Aorta (tissue), 5 donors: ENCODE measurements at regions not wholly inside any gene's neighbourhood (a gene's known extent, or its start where the extent isn't known, plus 50 kb on each side); places are given as distances from the start of the nearest gene placed in this dataset.

Source experiments
- ATAC-seq: fragments of 200-7000 bp; cut with Tn5 transposase; one replicate; pipeline ENCODE4 v1.9.1; 2022; ENCODE audit warnings: moderate library complexity; ENCODE audit not compliant: low FRiP score
- DNase-seq, 2 donors: peaks; one replicate each; pipeline ENCODE4 v3.0.0-alpha.2; 2020
- H3K27ac ChIP-seq, 2 donors: one replicate each; pipeline ENCODE4 v1.5.1; 2013; ENCODE audit warnings: low read length in 2 of 2, mild to moderate bottlenecking in 2 of 2, moderate library complexity in 2 of 2, control low read depth in 1 of 2, inconsistent platforms in 1 of 2, low read depth in 1 of 2
- H3K27me3 ChIP-seq, 2 donors: one replicate each; pipeline ENCODE4 v1.6.1; 2013; ENCODE audit warnings: control low read depth in 1 of 2, low read length in 1 of 2, mild to moderate bottlenecking in 1 of 2, moderate library complexity in 1 of 2; ENCODE audit not compliant: insufficient read depth in 2 of 2, control insufficient read depth in 1 of 2
- H3K36me3 ChIP-seq, 2 donors: one replicate each; pipeline ENCODE4 v1.6.1; 2013; ENCODE audit warnings: control low read depth in 1 of 2, low read length in 1 of 2, mild to moderate bottlenecking in 1 of 2; ENCODE audit not compliant: insufficient read depth in 2 of 2, control insufficient read depth in 1 of 2
- H3K4me1 ChIP-seq, 2 donors: one replicate each; pipeline ENCODE4 v1.6.1; 2013; ENCODE audit warnings: low read length in 2 of 2, control low read depth in 1 of 2, mild to moderate bottlenecking in 1 of 2, moderate library complexity in 1 of 2; ENCODE audit not compliant: insufficient read depth in 2 of 2, control insufficient read depth in 1 of 2
- H3K4me3 ChIP-seq, 2 donors: one replicate each; pipeline ENCODE4 v1.5.1; 2013; ENCODE audit warnings: low read length in 2 of 2, control low read depth in 1 of 2, mild to moderate bottlenecking in 1 of 2
- H3K9me3 ChIP-seq: one replicate; pipeline ENCODE4 v1.6.1; 2013; ENCODE audit warnings: mild to moderate bottlenecking, low read length; ENCODE audit not compliant: control insufficient read depth
- WGBS, 2 donors: extraction: QIAGEN DNeasy Blood & Tissue Kit; methylation state at CpG; one replicate each; pipeline ENCODE4 v1.1.7; 2013; 5-methylcytosine and 5-hydroxymethylcytosine counted together
- intact Hi-C, 2 donors: fragments of 100-400 bp; cut with DNase I; formaldehyde crosslinking; loops; one replicate each; pipeline versions ENCODE4 v1.14.2 to v1.15.0; 2022
- donor health status: healthy with polysubstance abuse.
- donor health status: Bipolar disorder and iron deficiency.
- donor health status: DM: no; HTN: no; CAD: no.
- donor health status: DM: no; HTN: no; CAD: no.
- donor health status: DM: yes; HTN: yes; CAD: no.

DNA sequence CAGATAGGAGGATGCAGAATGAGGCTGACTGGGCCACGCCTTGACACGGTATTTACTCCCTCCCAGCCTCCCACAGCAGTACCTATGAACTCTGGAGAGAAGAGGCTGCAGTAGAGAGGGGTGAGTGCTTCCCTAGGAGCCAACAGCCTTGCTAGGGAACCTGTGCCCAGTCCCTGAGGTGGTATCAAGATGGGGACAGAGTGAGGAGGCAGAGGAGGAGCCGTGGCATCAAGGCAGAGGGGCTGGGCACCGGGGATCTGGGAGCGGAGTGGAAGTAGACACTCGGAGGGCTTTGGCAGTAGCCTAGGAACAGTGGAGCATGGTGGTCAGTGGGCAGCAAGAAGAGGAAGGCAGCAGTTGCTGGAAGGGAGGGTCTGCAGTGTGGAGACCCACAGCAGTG is 68.7 kb upstream of the CHST15 start:
- Histone ChIP-seq H3K27ac (peak overlapping the region in 1 of 2 donors; percentile 23), H3K27me3 (no peaks in the 10 kb centered on the region), H3K4me3 (no peak overlapping the region), H3K36me3 (no peaks in the 10 kb centered on the region), H3K4me1 (peaks cover 1 to 5% of the 10 kb centered on the region in 2 donors), H3K9me3 (no peaks in the 10 kb centered on the region)
- WGBS, 2 donors: 96% methylated on average over 6 of the region's 6 CpGs
- intact Hi-C loops: no loop called here
- DNase-seq (no peak), ATAC-seq (no peak)

- Histone ChIP-seq H3K9me3 (no peaks in the 10 kb centered on the region), H3K4me3 (no peak overlapping the region), H3K27me3 (no peaks in the 10 kb centered on the region), H3K4me1 (peaks cover 1 to 5% of the 10 kb centered on the region in 2 donors), H3K36me3 (no peaks in the 10 kb centered on the region), H3K27ac (no peak overlapping the region)
- intact Hi-C loops: no loop called here
- WGBS, 2 donors: 93 to 94% methylated on average over 5 of the region's 5 CpGs
- ATAC-seq: no peak
- DNase-seq: no peak
Observed at GRCh38 chr10:124161601-124162000, 68.2 kb upstream of the CHST15 start.

GRCh38 chr10:124160943-124161582 is 67.7 kb upstream of the CHST15 start:
- no peaks in the 10 kb centered on the region for H3K36me3 ChIP-seq
- no peaks in the 10 kb centered on the region for H3K27me3 ChIP-seq
- no peaks in the 10 kb centered on the region for H3K9me3 ChIP-seq
- H3K4me1 ChIP-seq: peaks cover 1 to 10% of the 10 kb centered on the region in 2 donors
- intact Hi-C loops: no loop called here
- DNase-seq: no peak
- ATAC-seq: no peak
- WGBS, 2 donors: 70 to 76% methylated on average over 13 of the region's 13 CpGs
- no peak overlapping the region for H3K4me3 ChIP-seq
- no peak overlapping the region for H3K27ac ChIP-seq

- intact Hi-C loops: no loop called here
- Histone ChIP-seq H3K9me3 (no peaks in the 10 kb centered on the region), H3K4me1 (peaks cover 1 to 11% of the 10 kb centered on the region in 2 donors), H3K4me3 (no peak overlapping the region), H3K27me3 (no peaks in the 10 kb centered on the region), H3K27ac (no peak overlapping the region), H3K36me3 (no peaks in the 10 kb centered on the region)
- ATAC-seq (no peak), DNase-seq (no peak)
- 80 to 83% methylated on average over 10 of the region's 10 CpGs for WGBS, 2 donors
Observed at GRCh38 chr10:124160176-124160575, 66.8 kb upstream of the CHST15 start.

- intact Hi-C loops: loop anchor here in 1 of 2 donors (5.0 kb wide), 1 partner anchor 63 kb away; no protein-coding TSS in a partner anchor
- ATAC-seq: no peak
Observed at GRCh38 chr10:124159153-124159552, 65.8 kb upstream of the CHST15 start.

DNA sequence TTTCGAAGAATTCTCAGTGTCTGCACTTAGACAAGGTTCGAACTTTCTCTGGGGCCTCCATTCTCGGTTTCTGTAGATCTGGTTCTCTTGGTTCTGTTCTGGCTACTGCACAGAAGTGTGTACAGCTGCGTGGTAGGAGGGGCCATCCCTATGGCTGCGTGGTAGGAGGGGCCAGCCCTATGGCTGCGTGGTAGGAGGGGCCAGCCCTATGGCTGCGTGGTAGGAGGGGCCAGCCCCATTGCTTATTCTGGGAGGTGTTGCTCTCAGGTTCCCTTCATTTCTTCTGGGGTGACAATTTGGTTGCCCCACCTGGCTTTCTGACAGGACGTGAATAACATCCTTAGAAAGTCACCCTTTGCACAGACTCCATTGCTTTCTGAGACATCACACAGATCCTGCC is 65.2 kb upstream of the CHST15 start:
- ATAC-seq: no peak
- Histone ChIP-seq H3K9me3 (no peaks in the 10 kb centered on the region), H3K36me3 (no peaks in the 10 kb centered on the region), H3K27ac (no peak overlapping the region), H3K4me1 (peaks cover 1 to 11% of the 10 kb centered on the region in 2 donors), H3K4me3 (no peak overlapping the region), H3K27me3 (no peaks in the 10 kb centered on the region)
- intact Hi-C loops: loop anchor here in 1 of 2 donors (5.0 kb wide), 1 partner anchor 64 kb away; no protein-coding TSS in a partner anchor
- no peak for DNase-seq
- WGBS, 2 donors: 92 to 94% methylated on average over 8 of the region's 8 CpGs

More at GRCh38 chr10:124159153-124159552, 65.8 kb upstream of the CHST15 start:
- Histone ChIP-seq H3K4me3 (no peak overlapping the region), H3K27ac (no peak overlapping the region), H3K27me3 (no peaks in the 10 kb centered on the region), H3K36me3 (no peaks in the 10 kb centered on the region), H3K4me1 (peaks cover 1 to 11% of the 10 kb centered on the region in 2 donors), H3K9me3 (no peaks in the 10 kb centered on the region)
- DNase-seq: no peak
- WGBS, 2 donors: 91% methylated on average over 5 of the region's 5 CpGs

DNA sequence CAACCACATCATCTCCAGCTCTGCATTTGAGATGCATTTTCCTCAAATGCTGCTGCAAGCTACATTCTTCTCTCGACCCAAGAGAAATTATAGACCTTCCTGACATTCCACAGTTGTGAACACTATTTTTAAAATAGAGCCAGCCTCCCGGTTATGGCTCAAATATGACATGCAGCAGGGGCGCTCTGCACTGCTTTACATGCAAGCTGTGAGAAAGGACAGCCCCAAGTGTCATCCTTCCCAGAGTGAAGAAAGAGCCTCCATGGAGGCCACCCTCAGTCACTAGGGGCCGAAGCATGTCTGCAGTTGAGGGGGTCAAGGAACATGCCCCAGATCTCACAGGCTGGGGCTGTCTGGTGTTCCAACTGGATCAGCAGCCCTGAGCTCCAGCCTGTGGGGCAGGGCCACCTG is 63.9 kb upstream of the CHST15 start:
- H3K27ac ChIP-seq: peak overlapping the region; percentile 72 to 92
- no peaks in the 10 kb centered on the region for H3K27me3 ChIP-seq
- no peaks in the 10 kb centered on the region for H3K9me3 ChIP-seq
- H3K4me1 ChIP-seq: peaks cover 0 to 11% of the 10 kb centered on the region in 2 donors
- H3K36me3 ChIP-seq: no peaks in the 10 kb centered on the region
- ATAC-seq: no peak
- WGBS, 2 donors: 14 to 16% methylated on average over 4 of the region's 4 CpGs
- H3K4me3 ChIP-seq: no peak overlapping the region
- no peak for DNase-seq
- intact Hi-C loops: loop anchor here in 1 of 2 donors (5.0 kb wide), 1 partner anchor 65 kb away; no protein-coding TSS in a partner anchor

DNA sequence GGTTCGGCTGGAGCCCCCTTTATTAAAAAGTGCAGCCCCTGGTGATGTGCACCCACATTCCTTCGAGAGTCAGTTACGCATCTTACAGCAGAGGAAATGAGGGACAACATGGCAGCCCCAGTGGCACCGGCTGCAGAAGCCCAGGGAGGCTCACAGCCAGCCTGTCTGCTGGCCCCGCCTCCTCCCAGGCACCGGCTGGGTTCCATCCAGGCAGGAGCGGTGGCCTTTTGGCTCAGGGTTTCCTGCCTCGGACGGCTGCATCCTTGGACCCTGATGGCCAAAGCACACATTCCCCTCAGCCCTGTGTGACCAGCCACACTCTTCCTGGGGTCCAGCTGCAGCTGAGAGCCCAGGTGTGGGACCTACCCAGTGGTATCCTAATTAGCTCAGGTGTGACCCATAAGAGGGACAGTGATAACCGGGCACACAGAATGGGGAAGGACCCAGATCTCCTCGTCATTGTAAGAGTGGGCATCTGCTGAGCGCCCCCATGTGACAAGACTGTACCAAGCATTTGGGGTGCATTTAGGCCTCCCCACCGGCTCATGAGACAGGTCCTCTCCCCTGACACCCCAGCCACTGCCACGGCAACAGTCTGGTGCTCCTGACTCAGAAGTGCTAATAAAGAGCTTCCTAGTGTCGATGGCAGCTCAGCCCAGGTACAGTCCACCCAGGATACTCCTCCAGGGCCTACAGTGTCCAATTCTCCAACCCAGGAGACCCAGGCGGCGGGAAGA is 63.3 kb upstream of the CHST15 start:
- peak in 1 of 2 donors; percentile 64 for DNase-seq
- intact Hi-C loops: loop anchor here in 1 of 2 donors (5.0 kb wide), 1 partner anchor 66 kb away; no protein-coding TSS in a partner anchor
- Histone ChIP-seq H3K36me3 (no peaks in the 10 kb centered on the region), H3K9me3 (no peaks in the 10 kb centered on the region), H3K4me3 (no peak overlapping the region), H3K4me1 (peaks cover 0 to 11% of the 10 kb centered on the region in 2 donors), H3K27ac (peak overlapping the region; percentile 72 to 92), H3K27me3 (no peaks in the 10 kb centered on the region)
- 17 to 20% methylated on average over 17 of the region's 17 CpGs for WGBS, 2 donors
- ATAC-seq: peak; percentile 50
